CD14-positive monocyte (primary cell): ENCODE measurements at regions not wholly inside any gene's neighbourhood (a gene's known extent, or its start where the extent isn't known, plus 50 kb on each side); places are given as distances from the start of the nearest gene placed in this dataset. TPM values are rescaled to one million over a fixed set of nuclear protein-coding genes. Genes with fewer than 3 reads are reported as not detected.

Source experiments
- DNase-seq, 3 donors: peaks; one replicate each; pipeline ENCODE4 v3.0.0-alpha.2; 2011 to 2022
- H2AFZ ChIP-seq: 2 replicates; pipeline ENCODE4 v1.6.0; 2012; ENCODE audit warnings: mild to moderate bottlenecking, low read depth, low read length, inconsistent platforms; ENCODE audit not compliant: insufficient read depth, poor library complexity, severe bottlenecking
- H3K27ac ChIP-seq, 2 donors: 1 replicate in 1 of 2; 2 replicates in 1 of 2; pipeline ENCODE4 v1.5.1; 2012 to 2013; ENCODE audit warnings: low read length in 2 of 2, control low read depth in 1 of 2, inconsistent platforms in 1 of 2, low read depth in 1 of 2, mild to moderate bottlenecking in 1 of 2
- H3K27me3 ChIP-seq, 2 donors: one replicate each; pipeline versions ENCODE4 v1.6.0 to v1.6.1; 2011 to 2013; ENCODE audit warnings: low read length in 2 of 2; ENCODE audit not compliant: control insufficient read depth in 2 of 2, insufficient read depth in 2 of 2
- H3K36me3 ChIP-seq, 2 donors: replicated peaks in 1 of 2; 1 replicate in 1 of 2; 2 replicates in 1 of 2; pipeline versions ENCODE4 v1.5.1 to v1.6.1; 2012 to 2013; ENCODE audit warnings: low read length in 2 of 2, control low read depth in 1 of 2, inconsistent platforms in 1 of 2, mild to moderate bottlenecking in 1 of 2; ENCODE audit not compliant: insufficient read depth in 2 of 2, control insufficient read depth in 1 of 2
- H3K4me1 ChIP-seq, 2 donors: 1 replicate in 1 of 2; 2 replicates in 1 of 2; pipeline versions ENCODE4 v1.5.1 to v1.6.1; 2012 to 2013; ENCODE audit warnings: low read length in 2 of 2, control low read depth in 1 of 2, inconsistent platforms in 1 of 2, mild to moderate bottlenecking in 1 of 2, moderate library complexity in 1 of 2; ENCODE audit not compliant: insufficient read depth in 2 of 2, control insufficient read depth in 1 of 2
- H3K4me2 ChIP-seq: replicated peaks from 2 replicates; pipeline ENCODE3; 2012; ENCODE audit warnings: low read length, moderate library complexity, mild to moderate bottlenecking; ENCODE audit not compliant: poor library complexity, severe bottlenecking; ENCODE audit errors: extremely low read depth
- H3K4me3 ChIP-seq, 3 experiments: fragments of 200-600 bp in 1 of 3; sonication (generic) in 1 of 3; replicated peaks in 1 of 3; 1 replicate in 2 of 3; 2 replicates in 1 of 3; pipeline ENCODE4 v1.5.1; 2011 to 2013; ENCODE audit warnings: low read length in 3 of 3, mild to moderate bottlenecking in 3 of 3, control low read depth in 2 of 3, low read depth in 2 of 3, inconsistent platforms in 1 of 3, moderate library complexity in 1 of 3
- H3K79me2 ChIP-seq: 2 replicates; pipeline ENCODE4 v1.6.0; 2012; ENCODE audit warnings: mild to moderate bottlenecking, control low read depth, inconsistent platforms, low read length, moderate library complexity; ENCODE audit not compliant: insufficient read depth
- H3K9ac ChIP-seq: 2 replicates; pipeline ENCODE4 v1.6.0; 2017; ENCODE audit warnings: low read length, mild to moderate bottlenecking; ENCODE audit not compliant: insufficient read depth, poor library complexity, severe bottlenecking
- H3K9me3 ChIP-seq, 2 donors: replicated peaks in 1 of 2; 1 replicate in 1 of 2; 2 replicates in 1 of 2; pipeline versions ENCODE4 v1.5.1 to v1.6.1; 2012 to 2013; ENCODE audit warnings: low read length in 2 of 2, control low read depth in 1 of 2; ENCODE audit not compliant: control insufficient read depth in 1 of 2, insufficient read depth in 1 of 2
- H4K20me1 ChIP-seq: 2 replicates; pipeline ENCODE4 v1.6.0; 2012; ENCODE audit warnings: mild to moderate bottlenecking, low read length, control low read depth, moderate library complexity; ENCODE audit not compliant: insufficient read depth
- H3K27ac Mint-ChIP-seq, 7 donors: one replicate each; pipeline ENCODE4 v1.8.0; 2020; ENCODE audit warnings: mild to moderate bottlenecking in 7 of 7, mixed read lengths in 7 of 7, moderate library complexity in 6 of 7, inconsistent platforms in 2 of 7
- H3K27me3 Mint-ChIP-seq, 3 donors: one replicate each; pipeline ENCODE4 v1.8.0; 2021 to 2022; ENCODE audit warnings: low read depth in 3 of 3, mild to moderate bottlenecking in 3 of 3, mixed read lengths in 3 of 3, moderate library complexity in 3 of 3, inconsistent platforms in 1 of 3
- H3K36me3 Mint-ChIP-seq, 2 donors: one replicate each; pipeline ENCODE4 v1.8.0; 2020; ENCODE audit warnings: mixed read lengths in 2 of 2, inconsistent platforms in 1 of 2, mild to moderate bottlenecking in 1 of 2
- H3K4me1 Mint-ChIP-seq: one replicate; pipeline ENCODE4 v1.8.0; 2020; ENCODE audit warnings: mild to moderate bottlenecking, mixed read lengths
- H3K4me3 Mint-ChIP-seq, 2 donors: one replicate each; pipeline ENCODE4 v1.8.0; 2020; ENCODE audit warnings: mild to moderate bottlenecking in 2 of 2, mixed read lengths in 2 of 2, moderate library complexity in 1 of 2
- H3K9me3 Mint-ChIP-seq, 7 donors: one replicate each; pipeline ENCODE4 v1.8.0; 2020 to 2022; ENCODE audit warnings: mixed read lengths in 7 of 7, mild to moderate bottlenecking in 6 of 7, moderate library complexity in 6 of 7, inconsistent platforms in 2 of 7
- CTCF ChIP-seq: fragments of 200-600 bp; IDR thresholded peaks from one replicate; pipeline ENCODE4 v1.8.0; 2022; ENCODE audit warnings: antibody characterized with exemption, mild to moderate bottlenecking
- WGBS: methylation state at CpG from one replicate; pipeline ENCODE4 v1.1.5; 2013; ENCODE audit warnings: missing lambda C conversion rate; ENCODE audit not compliant: insufficient coverage; 5-methylcytosine and 5-hydroxymethylcytosine counted together
- intact Hi-C, 2 donors: fragments of 100-400 bp; cut with micrococcal nuclease; formaldehyde crosslinking; loops; one replicate each; pipeline versions ENCODE4 v1.15.0 to v1.15.1; 2023
- small RNA-seq: library from RNA; depleted of rRNA; stranded (forward); fragments of <200 nt; gene quantifications from one replicate; pipeline ENCODE3, GENCODE V24; 2012; ENCODE audit warnings: low read depth; ENCODE audit not compliant: insufficient read length

GRCh38 chr12:96143392-96143791 is 50.8 kb upstream of the ELK3 start:
- Histone ChIP-seq H3K79me2 (no peaks in the 10 kb centered on the region), H3K4me3 (peak overlapping the region in 1 of 3 experiments; percentile 46), H3K9me3 (no peaks in the 10 kb centered on the region), H3K4me1 (peaks cover 21 to 29% of the 10 kb centered on the region in 2 donors), H2AFZ (no peak overlapping the region), H3K36me3 (no peaks in the 10 kb centered on the region), H3K4me2 (peak overlapping the region; percentile 65), H4K20me1 (no peaks in the 10 kb centered on the region), H3K27me3 (no peaks in the 10 kb centered on the region), H3K9ac (no peak overlapping the region), H3K27ac (peak overlapping the region in 1 of 2 donors; percentile 65)
- no peak for TF ChIP-seq CTCF
- intact Hi-C loops = no loop called here
- peaks cover 26% of the 10 kb centered on the region for H3K4me1 Mint-ChIP-seq
- H3K27me3 Mint-ChIP-seq = peaks cover 0 to 4% (median 1%) of the 10 kb centered on the region in 3 donors
- peak overlapping the region in 1 of 2 donors; percentile 68 for H3K4me3 Mint-ChIP-seq
- peak overlapping the region; percentile 13 to 84 (median 55) for H3K27ac Mint-ChIP-seq
- H3K36me3 Mint-ChIP-seq = no peaks in the 10 kb centered on the region
- WGBS = 20% methylated on average over 5 of the region's 6 CpGs
- DNase-seq = peak; percentile 25 to 45 (median 38)
- peaks cover 0 to 2% (median 0%) of the 10 kb centered on the region in 7 donors for H3K9me3 Mint-ChIP-seq

GRCh38 chr12:96143827-96144565 is 50.2 kb upstream of the ELK3 start:
- peaks cover 21 to 29% of the 10 kb centered on the region in 2 donors for H3K4me1 ChIP-seq
- H3K27ac ChIP-seq = peak overlapping the region in 1 of 2 donors; percentile 65
- Mint-ChIP-seq H3K36me3 (no peaks in the 10 kb centered on the region), H3K4me3 (peak overlapping the region in 1 of 2 donors; percentile 68), H3K27me3 (peaks cover 0 to 4% (median 1%) of the 10 kb centered on the region in 3 donors), H3K4me1 (peaks cover 26% of the 10 kb centered on the region), H3K27ac (peak overlapping the region; percentile 47 to 84 (median 64)), H3K9me3 (peaks cover 0 to 2% (median 0%) of the 10 kb centered on the region in 7 donors)
- WGBS = no CpG with 5 or more reads among the region's 6 CpGs
- no peak for DNase-seq
- H3K79me2 ChIP-seq = no peaks in the 10 kb centered on the region
- no peaks in the 10 kb centered on the region for H3K27me3 ChIP-seq
- H3K4me3 ChIP-seq = peak overlapping the region in 1 of 3 experiments; percentile 46
- no peaks in the 10 kb centered on the region for H3K9me3 ChIP-seq
- no peaks in the 10 kb centered on the region for H3K36me3 ChIP-seq
- TF ChIP-seq CTCF = no peak
- peak overlapping the region; percentile 65 for H3K4me2 ChIP-seq
- intact Hi-C loops = no loop called here
- H4K20me1 ChIP-seq = no peaks in the 10 kb centered on the region
- no peak overlapping the region for H3K9ac ChIP-seq
- no peak overlapping the region for H2AFZ ChIP-seq

Small RNAs in the stretch of these regions (small RNA-seq; reads per million reads assigned to genes)
- gene RN7SL88P = not detected
